ENCODE measurements at regions not wholly inside any gene's neighbourhood (a gene's known extent, or its start where the extent isn't known, plus 50 kb on each side); places are given as distances from the start of the nearest gene placed in this dataset.
"Not testable (repeated sequence)": the region's sequence is repeated elsewhere in the genome, so short reads cannot be mapped to it uniquely, and the experiment has no call there.

- FAIRE-seq: no peak
These were observed 238.2 kb downstream of the FAT3 start for GRCh38 chr11:92462821-92463220.

GRCh38 chr11:92464822-92465221 is 240.2 kb downstream of the FAT3 start:
- FAIRE-seq: no peak
- no peak for DNase-seq (ENCODE audit: insufficient read length, low spot score)

More at GRCh38 chr11:92462821-92463220, 238.2 kb downstream of the FAT3 start:
- no peak for DNase-seq (ENCODE audit: insufficient read length, low spot score)

- not testable (repeated sequence) for FAIRE-seq
These were observed 240.8 kb downstream of the FAT3 start for GRCh38 chr11:92465410-92465809.

GRCh38 chr11:92473736-92474135 is 249.1 kb downstream of the FAT3 start:
- peak; percentile 6 for DNase-seq (ENCODE audit: insufficient read length, low spot score)
- no peak for FAIRE-seq

More at GRCh38 chr11:92465410-92465809, 240.8 kb downstream of the FAT3 start:
- not testable (repeated sequence) for DNase-seq (ENCODE audit: insufficient read length, low spot score)

- DNase-seq (ENCODE audit: insufficient read length, low spot score) (no peak), FAIRE-seq (no peak)
These were observed 250.7 kb downstream of the FAT3 start for GRCh38 chr11:92475316-92475715.

- no peak for FAIRE-seq
- DNase-seq (ENCODE audit: insufficient read length, low spot score): no peak
These were observed 251.2 kb downstream of the FAT3 start for GRCh38 chr11:92475819-92476218.

- DNase-seq (ENCODE audit: insufficient read length, low spot score) (no peak), FAIRE-seq (no peak)
These were observed 253.1 kb downstream of the FAT3 start for GRCh38 chr11:92477686-92478085.

- no peak for FAIRE-seq
- DNase-seq (ENCODE audit: insufficient read length, low spot score): no peak
These were observed 255.9 kb downstream of the FAT3 start for GRCh38 chr11:92480499-92480898.

GRCh38 chr11:92482492-92483060 is 258.0 kb downstream of the FAT3 start:
- no peak for DNase-seq (ENCODE audit: insufficient read length, low spot score)
- no peak for FAIRE-seq

- DNase-seq (ENCODE audit: insufficient read length, low spot score): no peak
- no peak for FAIRE-seq
These were observed 260.0 kb downstream of the FAT3 start for GRCh38 chr11:92484570-92484969.

GRCh38 chr11:92489826-92490399 is 265.3 kb downstream of the FAT3 start:
- FAIRE-seq (no peak), DNase-seq (ENCODE audit: insufficient read length, low spot score) (no peak)

GRCh38 chr11:92492372-92492771 is 267.8 kb downstream of the FAT3 start:
- no peak for DNase-seq (ENCODE audit: insufficient read length, low spot score)
- no peak for FAIRE-seq

- FAIRE-seq: no peak
- DNase-seq (ENCODE audit: insufficient read length, low spot score): no peak
These were observed 270.6 kb downstream of the FAT3 start for GRCh38 chr11:92495107-92495793.

GRCh38 chr11:92500453-92500852 is 275.8 kb downstream of the FAT3 start:
- no peak for DNase-seq (ENCODE audit: insufficient read length, low spot score)
- FAIRE-seq: no peak

GRCh38 chr11:92501066-92501739 is 276.6 kb downstream of the FAT3 start:
- no peak for DNase-seq (ENCODE audit: insufficient read length, low spot score)
- FAIRE-seq: no peak

GRCh38 chr11:92504004-92504403 is 279.4 kb downstream of the FAT3 start:
- no peak for FAIRE-seq
- no peak for DNase-seq (ENCODE audit: insufficient read length, low spot score)

- DNase-seq (ENCODE audit: insufficient read length, low spot score) (no peak), FAIRE-seq (no peak)
These were observed 279.9 kb downstream of the FAT3 start for GRCh38 chr11:92504534-92504933.

GRCh38 chr11:92505689-92506088 is 281.1 kb downstream of the FAT3 start:
- no peak for DNase-seq (ENCODE audit: insufficient read length, low spot score)

GRCh38 chr11:92506809-92507336 is 282.3 kb downstream of the FAT3 start:
- FAIRE-seq: no peak
- no peak for DNase-seq (ENCODE audit: insufficient read length, low spot score)

More at GRCh38 chr11:92505689-92506088, 281.1 kb downstream of the FAT3 start:
- FAIRE-seq: no peak

- DNase-seq (ENCODE audit: insufficient read length, low spot score) (no peak), FAIRE-seq (no peak)
These were observed 286.0 kb downstream of the FAT3 start for GRCh38 chr11:92510591-92510990.

GRCh38 chr11:92511522-92512203 is 287.0 kb downstream of the FAT3 start:
- FAIRE-seq (no peak), DNase-seq (ENCODE audit: insufficient read length, low spot score) (no peak)

All from HTR-8/SVneo (cell line).